GM08714 (cell line): ENCODE measurements at regions not wholly inside any gene's neighbourhood (a gene's known extent, or its start where the extent isn't known, plus 50 kb on each side); places are given as distances from the start of the nearest gene placed in this dataset.
"Not testable (repeated sequence)": the region's sequence is repeated elsewhere in the genome, so short reads cannot be mapped to it uniquely, and the experiment has no call there.

Experiments used
- H3K4me3 ChIP-seq: fragments of 200-500 bp; sonication (Bioruptor generic); 2 replicates; pipeline ENCODE4 v1.5.1; 2014; ENCODE audit warnings: mild to moderate bottlenecking, low read length, inconsistent platforms
- ZNF274 ChIP-seq: IDR thresholded peaks from 2 replicates; pipeline ENCODE4 v1.6.1; 2012; ENCODE audit warnings: mild to moderate bottlenecking, low read depth, low read length

DNA sequence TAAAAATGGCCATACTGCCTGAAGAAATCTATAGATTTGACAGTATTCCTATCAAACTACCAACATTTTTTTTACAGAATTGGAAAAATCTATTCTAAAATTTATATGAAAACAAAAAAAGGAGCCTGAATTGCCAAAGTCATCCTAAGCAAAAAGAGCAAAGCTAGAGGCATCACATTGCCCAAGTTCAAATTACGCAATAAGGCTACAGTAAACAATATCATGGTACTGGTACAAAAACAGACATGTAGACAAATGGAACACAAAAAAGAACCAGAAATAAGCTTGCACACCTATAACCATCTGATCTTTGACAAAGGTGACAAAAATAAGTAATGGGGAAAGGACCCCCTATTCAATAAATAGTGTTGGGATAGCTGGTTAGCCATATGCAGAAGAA lies 50.2 kb upstream of the THSD7B start:
- H3K4me3 ChIP-seq, result no peak overlapping the region
- no peak for TF ChIP-seq ZNF274

DNA sequence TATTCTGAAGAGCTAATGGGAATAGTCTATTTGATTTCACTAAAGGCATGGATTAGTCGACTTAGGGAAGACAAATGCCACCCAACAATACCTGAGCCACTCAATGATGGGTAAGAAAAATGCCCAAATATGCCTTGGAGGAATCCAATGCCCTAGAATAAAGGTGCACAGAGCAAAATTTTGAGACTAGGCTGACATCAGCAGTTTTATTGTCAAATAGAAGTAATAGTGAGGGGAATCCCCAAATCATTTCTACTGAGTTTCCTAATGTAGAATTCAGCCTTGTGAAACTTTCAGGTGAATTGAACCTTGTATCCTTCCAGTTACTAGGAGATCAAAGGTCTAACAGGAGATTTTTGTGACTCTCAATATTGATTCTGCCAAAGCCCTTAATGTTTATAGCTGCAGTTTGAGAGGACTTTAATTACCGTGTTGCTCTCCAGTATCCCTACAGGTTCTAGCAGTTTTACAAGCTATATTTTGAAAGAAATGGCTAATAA lies 50.8 kb upstream of the THSD7B start:
- no peak overlapping the region for H3K4me3 ChIP-seq
- no peak for TF ChIP-seq ZNF274

DNA sequence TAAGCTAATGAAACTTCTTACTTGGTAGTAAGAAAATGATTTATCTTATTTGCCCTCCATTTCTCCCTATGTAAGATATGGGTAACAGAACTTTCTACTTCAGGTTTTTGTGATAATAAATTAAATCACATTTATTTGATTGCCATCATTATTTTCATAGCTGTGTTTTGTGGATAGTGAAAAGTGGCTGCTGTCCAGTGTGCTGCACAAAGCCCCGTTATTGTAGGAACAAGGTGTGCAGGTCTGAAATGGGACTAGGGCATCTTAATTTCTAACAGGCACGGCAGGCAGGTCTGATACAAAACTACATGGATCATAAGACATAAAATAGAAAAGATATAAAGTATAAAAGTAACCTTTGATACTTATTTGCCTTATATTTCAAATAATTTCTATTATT lies 51.6 kb upstream of the THSD7B start:
- H3K4me3 ChIP-seq, result no peak overlapping the region
- TF ChIP-seq ZNF274, result no peak

DNA sequence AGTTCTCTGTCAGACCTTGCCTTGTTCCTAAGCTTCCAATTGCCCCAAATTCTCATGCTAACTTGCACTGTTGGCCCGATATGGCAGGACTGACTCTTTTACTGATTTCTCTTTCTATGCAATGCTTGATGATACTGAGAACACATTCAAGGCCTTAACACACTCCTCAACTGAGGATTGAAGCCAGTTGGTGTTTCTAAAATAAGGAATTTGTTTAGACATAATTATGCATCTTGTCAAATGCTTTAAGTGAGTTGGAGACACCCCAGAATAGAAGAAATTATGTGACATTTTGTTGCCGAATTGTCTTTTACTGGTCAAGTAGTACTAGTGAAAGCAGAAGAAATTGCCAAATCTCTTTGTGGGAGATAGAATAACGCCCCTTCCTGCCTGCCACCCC lies 60.0 kb upstream of the THSD7B start:
- H3K4me3 ChIP-seq, result no peak overlapping the region
- TF ChIP-seq ZNF274, result no peak

DNA sequence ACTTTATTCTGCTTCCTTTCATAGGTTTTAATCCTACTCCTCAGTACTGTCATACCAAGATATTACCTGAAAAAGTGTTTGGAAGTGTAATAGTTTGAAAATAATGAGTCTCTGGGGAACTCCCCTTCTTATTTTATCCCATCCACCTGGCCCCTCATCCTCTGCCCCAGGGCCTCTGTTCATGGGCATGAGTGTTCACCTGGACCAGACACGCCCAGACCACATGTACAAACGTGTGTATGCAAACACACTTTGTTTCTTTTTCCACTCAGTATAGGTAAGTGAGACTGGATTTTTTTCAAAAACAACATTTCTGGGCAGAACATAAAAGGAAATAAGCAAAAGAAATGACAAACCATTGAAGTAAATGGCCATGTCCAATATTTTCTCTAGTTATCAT lies 62.1 kb upstream of the THSD7B start:
- H3K4me3 ChIP-seq, result no peak overlapping the region
- TF ChIP-seq ZNF274, result no peak

DNA sequence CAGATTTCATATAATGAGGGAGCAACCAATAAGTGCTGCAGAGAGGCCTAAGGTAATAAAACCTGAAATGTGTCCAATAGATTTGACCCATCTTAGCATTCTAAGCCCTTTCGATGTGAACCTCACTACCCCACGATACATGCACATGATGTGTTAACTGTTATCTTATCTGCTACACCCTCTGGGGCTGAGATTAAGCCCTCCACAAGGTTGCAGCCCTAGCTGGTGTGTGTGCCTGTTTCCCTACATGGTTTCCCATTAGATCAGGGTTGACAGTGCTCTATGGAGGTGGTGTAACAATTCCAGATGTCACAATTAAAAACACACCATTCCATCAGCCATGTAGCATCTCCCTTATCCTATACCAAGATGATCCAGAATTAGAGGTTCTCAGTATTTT lies 68.9 kb upstream of the THSD7B start:
- no peak overlapping the region for H3K4me3 ChIP-seq
- no peak for TF ChIP-seq ZNF274

DNA sequence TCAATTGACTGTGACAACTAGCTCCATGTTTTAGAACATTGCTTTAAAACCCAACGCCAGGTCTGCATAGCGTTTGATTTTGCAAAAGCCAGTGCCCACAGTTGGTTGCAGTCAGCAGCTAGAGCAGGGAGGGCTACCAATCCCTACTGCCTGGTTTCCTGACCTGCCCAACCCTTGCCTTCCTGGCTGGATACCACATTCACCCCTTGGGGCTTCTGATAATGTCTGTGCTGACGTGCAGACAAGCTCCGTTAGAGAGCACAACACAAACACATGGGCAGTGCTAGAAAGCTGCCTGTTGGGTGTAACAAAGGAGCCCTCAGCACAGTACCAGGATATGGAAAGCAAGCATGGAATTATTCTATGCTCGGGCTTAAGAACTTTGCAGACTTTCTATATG lies 71.4 kb upstream of the THSD7B start:
- no peak for TF ChIP-seq ZNF274
- no peak overlapping the region for H3K4me3 ChIP-seq

DNA sequence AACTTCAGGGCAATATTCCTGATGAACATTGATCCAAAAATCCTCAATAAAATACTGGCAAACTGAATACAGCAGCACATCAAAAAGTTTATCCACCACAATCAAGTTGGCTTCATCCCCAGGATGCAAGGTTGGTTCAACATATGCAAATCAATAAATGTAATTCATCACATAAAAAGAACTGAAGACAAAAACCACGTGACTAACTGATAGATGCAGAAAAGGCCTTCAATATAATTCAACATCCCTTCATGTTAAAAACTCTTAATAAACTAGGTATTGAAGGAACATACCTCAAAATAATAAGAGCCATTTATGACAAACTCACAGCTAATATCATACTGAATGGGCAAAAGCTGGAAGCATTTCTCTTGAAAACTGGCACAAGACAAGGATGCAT lies 85.3 kb upstream of the THSD7B start:
- H3K4me3 ChIP-seq, result not testable (repeated sequence)

DNA sequence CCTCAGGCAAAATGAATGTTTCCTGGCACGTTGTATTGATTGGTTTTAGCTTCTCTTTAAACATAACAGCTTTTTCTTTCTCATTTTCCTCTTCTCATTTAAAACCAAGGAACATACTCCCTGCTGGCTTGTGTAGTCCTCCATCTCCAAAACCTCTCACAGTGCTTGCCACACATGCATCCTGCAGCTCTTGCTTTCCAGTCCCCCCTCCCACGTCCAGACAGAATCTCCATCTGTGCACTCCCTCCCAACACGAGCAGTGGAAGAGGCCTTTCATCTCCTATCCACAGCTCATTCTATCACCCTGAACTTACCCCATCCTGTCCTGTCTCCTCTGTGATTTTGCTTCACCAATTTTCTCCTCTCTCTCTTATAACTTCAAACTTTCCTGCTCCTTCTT lies 99.6 kb upstream of the THSD7B start:
- TF ChIP-seq ZNF274, result no peak

DNA sequence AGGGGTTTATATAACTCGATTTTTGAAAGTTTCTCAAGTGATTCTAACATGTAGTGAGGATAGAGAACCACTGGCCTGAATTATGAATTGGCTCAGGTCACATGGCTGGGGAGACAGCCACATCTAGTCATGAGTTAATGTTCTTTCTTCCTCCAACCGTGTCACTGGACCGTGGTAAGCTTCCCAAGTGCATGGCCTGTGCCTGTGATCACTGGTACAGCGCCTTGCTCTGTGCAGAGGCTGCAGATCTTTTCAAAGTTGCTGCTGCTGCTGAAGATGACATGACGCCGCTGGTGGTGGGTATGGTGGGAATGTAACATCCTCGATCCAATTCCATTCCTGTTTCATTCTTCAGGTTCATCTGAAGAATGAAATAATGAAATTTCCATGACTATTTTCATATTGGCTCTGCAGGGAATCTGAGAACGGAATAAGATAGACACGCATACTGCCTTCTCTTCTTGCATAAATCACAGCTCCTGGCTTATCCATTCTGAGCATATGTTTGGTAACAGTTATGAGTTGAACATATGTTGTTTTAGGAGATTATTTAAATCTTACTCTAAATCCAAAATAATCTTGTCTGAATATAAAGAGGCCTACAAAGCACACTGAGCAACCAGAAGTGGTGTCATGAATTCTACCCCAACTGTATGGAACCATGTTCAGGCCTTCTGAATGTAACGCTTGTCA lies 100.5 kb upstream of the THSD7B start:
- no peak for TF ChIP-seq ZNF274
- H3K4me3 ChIP-seq, result no peak overlapping the region

More for the DNA sequence above, 99.6 kb upstream of the THSD7B start:
- H3K4me3 ChIP-seq, result no peak overlapping the region

DNA sequence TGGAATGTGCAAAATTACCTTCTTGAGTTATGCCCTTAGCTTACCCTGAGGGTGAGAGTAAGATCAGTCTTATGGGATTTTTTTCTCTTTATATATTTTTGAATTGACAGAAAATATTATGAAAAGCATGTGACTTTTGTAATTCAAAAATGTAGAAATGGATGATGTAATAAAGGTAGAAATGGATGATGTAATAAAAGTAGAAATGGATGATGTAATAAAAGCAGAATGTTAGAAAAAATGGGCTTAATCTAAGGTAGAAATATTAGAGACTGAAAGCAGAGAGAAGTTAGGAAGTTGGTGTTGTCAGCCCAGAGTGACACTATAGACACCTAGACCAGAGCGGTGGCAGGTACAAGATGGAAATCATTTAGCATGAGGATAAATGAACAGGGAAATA lies 107.1 kb upstream of the THSD7B start:
- no peak for TF ChIP-seq ZNF274
- H3K4me3 ChIP-seq, result no peak overlapping the region

DNA sequence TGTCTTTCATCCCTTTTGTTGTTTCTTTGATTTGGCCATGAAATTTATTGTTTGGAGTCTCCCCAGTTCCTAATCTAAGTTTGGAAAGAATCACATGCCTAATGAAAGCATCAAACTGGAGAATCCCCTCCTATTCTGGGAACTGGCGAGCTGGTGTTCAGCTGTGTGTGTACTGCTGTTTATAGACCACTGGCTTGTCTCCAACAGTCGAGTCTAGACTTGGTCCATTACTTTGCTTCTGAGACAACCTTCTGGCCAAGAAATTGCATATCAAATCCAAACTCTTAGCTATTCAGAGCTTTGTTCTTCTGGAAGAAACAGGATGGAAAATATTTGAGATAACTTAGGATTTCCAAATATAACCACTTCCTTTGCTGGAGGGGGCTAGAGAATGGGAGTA lies 111.5 kb upstream of the THSD7B start:
- TF ChIP-seq ZNF274, result no peak
- no peak overlapping the region for H3K4me3 ChIP-seq

DNA sequence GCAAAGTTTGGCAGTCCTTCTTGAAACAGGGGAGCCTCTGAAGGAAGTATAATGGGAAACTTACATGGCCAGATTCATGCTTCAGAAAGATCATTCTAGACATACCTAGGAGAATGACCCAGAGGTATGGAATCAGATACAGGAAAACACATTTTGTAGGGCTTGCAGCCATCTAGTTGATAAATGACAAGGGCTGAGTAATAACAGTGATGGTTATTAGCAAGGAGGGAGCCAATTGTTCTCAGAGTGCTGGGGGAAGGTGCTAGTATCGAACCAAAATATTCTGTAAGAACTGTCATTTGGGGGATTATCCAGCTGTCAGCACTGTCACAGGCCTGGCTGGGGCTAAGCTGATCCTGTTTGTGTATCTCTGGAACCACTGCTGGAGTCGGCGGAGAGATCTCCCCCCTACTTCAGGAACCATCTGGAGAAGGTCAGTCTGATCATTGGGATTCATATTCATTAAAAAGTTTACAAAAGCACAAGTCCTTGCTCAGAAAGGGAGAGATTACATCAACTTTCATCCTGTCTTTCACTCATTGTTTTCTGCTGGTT lies 113.8 kb upstream of the THSD7B start:
- H3K4me3 ChIP-seq, result no peak overlapping the region
- no peak for TF ChIP-seq ZNF274

DNA sequence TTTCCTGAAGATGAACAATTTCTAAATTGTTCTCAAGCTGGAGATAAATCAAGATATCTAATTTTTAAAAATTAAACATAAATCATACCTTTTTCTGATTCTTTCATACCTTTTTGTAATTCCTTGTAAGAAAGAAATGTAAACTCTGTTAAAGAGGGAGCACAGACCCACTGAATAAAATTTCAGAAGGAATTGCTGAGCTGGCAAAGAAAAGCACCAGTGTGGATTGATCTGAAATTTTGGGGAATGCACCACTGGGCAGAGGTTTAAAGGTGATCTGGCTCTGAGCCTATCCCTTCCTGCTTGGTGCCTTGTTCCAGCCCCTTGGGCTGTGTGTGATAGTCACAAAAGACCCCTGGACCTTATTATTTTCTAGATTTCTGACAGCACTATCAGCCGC lies 118.3 kb upstream of the THSD7B start:
- TF ChIP-seq ZNF274, result no peak
- H3K4me3 ChIP-seq, result no peak overlapping the region

DNA sequence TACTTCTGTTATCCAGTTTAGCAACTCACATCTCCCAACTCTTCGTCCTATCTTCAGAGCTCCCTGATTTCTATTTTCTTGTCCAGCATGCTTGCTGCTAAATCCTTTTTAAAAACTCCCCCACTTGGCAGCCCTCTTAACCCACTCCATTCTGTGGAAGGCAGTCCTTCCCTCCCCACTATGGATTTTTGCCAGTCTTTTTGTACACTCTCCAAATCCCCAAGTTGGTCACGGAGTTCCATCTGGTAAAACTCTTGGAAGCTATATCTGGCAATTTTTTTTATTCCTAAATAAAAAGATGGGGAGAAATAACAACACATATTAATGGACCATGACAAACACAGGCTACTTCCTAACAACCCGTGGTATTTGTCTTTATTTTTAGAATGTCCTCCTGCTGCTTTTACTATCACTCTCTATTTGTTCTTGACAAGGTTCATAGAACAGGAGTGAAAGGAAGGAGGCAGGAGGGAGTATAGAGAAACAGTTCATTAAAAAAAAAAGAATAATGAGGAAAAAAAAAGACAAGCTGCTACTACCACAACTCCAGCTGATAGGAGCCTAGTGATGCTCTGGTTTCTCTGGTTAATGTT lies 120.0 kb upstream of the THSD7B start:
- TF ChIP-seq ZNF274, result no peak
- H3K4me3 ChIP-seq, result no peak overlapping the region
